ENCODE measurements at regions not wholly inside any gene's neighbourhood (a gene's known extent, or its start where the extent isn't known, plus 50 kb on each side); places are given as distances from the start of the nearest gene placed in this dataset.
A peak's percentile ranks its signal among the peaks of the same experiment; 100 is the strongest.

- no peak for TF ChIP-seq CTCF (IDR thresholded peaks at IDR 0.05; ENCODE audit: borderline replicate concordance, extremely low read depth, low read length, poor library complexity, severe bottlenecking)
- no peak for TF ChIP-seq EZH2 (IDR thresholded peaks at IDR 0.05; ENCODE audit: borderline replicate concordance, low read depth, low read length, severe bottlenecking)
- no peak overlapping the region for H3K4me2 ChIP-seq (ENCODE audit: insufficient read depth, low read length)
- no peaks in the 10 kb centered on the region for H3K27me3 ChIP-seq (ENCODE audit: insufficient read depth, low read length, poor library complexity)
- no peaks in the 10 kb centered on the region for H3K4me1 ChIP-seq (ENCODE audit: insufficient read depth, low read length)
- H2AFZ ChIP-seq (ENCODE audit: low read depth, low read length) = no peak overlapping the region
- no peaks in the 10 kb centered on the region for H4K20me1 ChIP-seq (ENCODE audit: insufficient read depth, low read length)
- ATAC-seq (ENCODE audit: insufficient read depth, low read depth) = no peak
- H3K9ac ChIP-seq (ENCODE audit: low read depth, low read length) = no peak overlapping the region
- no peak overlapping the region for H3K4me3 ChIP-seq (ENCODE audit: low read depth in 1 of 2, low read length in 2 of 2)
- no peaks in the 10 kb centered on the region for H3K9me3 ChIP-seq (ENCODE audit: insufficient read depth, low read length, severe bottlenecking)
- H3K27ac ChIP-seq (ENCODE audit: low read length) = no peak overlapping the region
- no peak for DNase-seq
- H3K79me2 ChIP-seq (ENCODE audit: insufficient read depth, low read length) = no peaks in the 10 kb centered on the region
- H3K36me3 ChIP-seq (ENCODE audit: insufficient read depth, low read length) = no peaks in the 10 kb centered on the region
Observed at GRCh38 chr4:141304346-141304745, 83.7 kb downstream of the ZNF330 start.

DNA sequence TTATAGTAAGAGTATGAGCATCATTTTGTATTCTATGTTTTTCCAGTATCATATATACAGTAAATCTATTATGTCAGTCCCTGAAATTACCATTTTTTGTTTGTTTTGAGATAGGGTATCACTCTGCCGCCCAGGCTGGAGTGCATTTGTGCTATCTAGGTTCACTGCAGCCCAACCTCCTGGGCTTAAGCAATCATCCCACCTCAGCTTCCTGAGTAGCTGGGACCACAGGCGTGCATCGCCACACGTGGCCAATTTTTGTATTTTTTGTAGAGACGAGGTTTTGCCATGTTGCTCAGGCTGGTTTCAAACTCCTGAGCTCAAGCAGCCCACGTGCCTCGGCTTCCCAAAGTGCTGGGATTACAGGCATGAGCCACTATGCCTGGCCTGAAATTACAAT lies 85.6 kb downstream of the ZNF330 start:
- H3K4me3 ChIP-seq (ENCODE audit: low read depth in 1 of 2, low read length in 2 of 2) = no peak overlapping the region
- H3K4me2 ChIP-seq (ENCODE audit: insufficient read depth, low read length) = no peak overlapping the region
- no peaks in the 10 kb centered on the region for H3K79me2 ChIP-seq (ENCODE audit: insufficient read depth, low read length)
- DNase-seq = no peak
- no peaks in the 10 kb centered on the region for H3K36me3 ChIP-seq (ENCODE audit: insufficient read depth, low read length)
- H3K9me3 ChIP-seq (ENCODE audit: insufficient read depth, low read length, severe bottlenecking) = no peaks in the 10 kb centered on the region
- H3K27me3 ChIP-seq (ENCODE audit: insufficient read depth, low read length, poor library complexity) = no peaks in the 10 kb centered on the region
- H3K9ac ChIP-seq (ENCODE audit: low read depth, low read length) = no peak overlapping the region
- no peaks in the 10 kb centered on the region for H3K4me1 ChIP-seq (ENCODE audit: insufficient read depth, low read length)
- no peak for TF ChIP-seq EZH2 (IDR thresholded peaks at IDR 0.05; ENCODE audit: borderline replicate concordance, low read depth, low read length, severe bottlenecking)
- no peak for TF ChIP-seq CTCF (IDR thresholded peaks at IDR 0.05; ENCODE audit: borderline replicate concordance, extremely low read depth, low read length, poor library complexity, severe bottlenecking)
- H3K27ac ChIP-seq (ENCODE audit: low read length) = no peak overlapping the region
- no peaks in the 10 kb centered on the region for H4K20me1 ChIP-seq (ENCODE audit: insufficient read depth, low read length)
- ATAC-seq (ENCODE audit: insufficient read depth, low read depth) = no peak
- H2AFZ ChIP-seq (ENCODE audit: low read depth, low read length) = no peak overlapping the region

DNA sequence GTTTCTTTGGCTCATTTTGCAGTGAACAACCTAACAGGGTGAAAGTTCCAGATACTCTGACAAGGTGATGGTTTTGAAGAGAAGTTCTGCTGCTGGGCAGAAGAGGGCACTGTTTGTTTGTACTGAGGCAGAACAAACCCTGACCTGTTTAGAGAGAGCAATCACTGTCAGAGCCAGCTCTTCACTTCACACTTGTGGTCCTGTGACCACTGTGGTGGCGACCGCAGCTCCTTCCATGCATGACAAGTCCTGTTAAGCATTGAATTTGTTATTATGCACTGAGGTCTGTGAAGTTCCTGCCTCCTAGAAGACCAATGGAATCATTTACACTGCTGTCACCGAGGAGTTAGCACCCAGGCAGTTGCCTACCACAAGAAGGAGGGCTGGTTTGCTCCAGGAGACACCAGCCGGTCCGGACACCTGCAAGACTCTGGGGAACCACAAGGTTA lies 86.6 kb downstream of the ZNF330 start:
- H4K20me1 ChIP-seq (ENCODE audit: insufficient read depth, low read length) = no peaks in the 10 kb centered on the region
- no peak for TF ChIP-seq EZH2 (IDR thresholded peaks at IDR 0.05; ENCODE audit: borderline replicate concordance, low read depth, low read length, severe bottlenecking)
- peak; percentile 76 for TF ChIP-seq CTCF (IDR thresholded peaks at IDR 0.05; ENCODE audit: borderline replicate concordance, extremely low read depth, low read length, poor library complexity, severe bottlenecking)
- H3K4me3 ChIP-seq (ENCODE audit: low read depth in 1 of 2, low read length in 2 of 2) = no peak overlapping the region
- H3K36me3 ChIP-seq (ENCODE audit: insufficient read depth, low read length) = no peaks in the 10 kb centered on the region
- H3K4me2 ChIP-seq (ENCODE audit: insufficient read depth, low read length) = no peak overlapping the region
- no peak overlapping the region for H3K9ac ChIP-seq (ENCODE audit: low read depth, low read length)
- no peak overlapping the region for H2AFZ ChIP-seq (ENCODE audit: low read depth, low read length)
- no peaks in the 10 kb centered on the region for H3K9me3 ChIP-seq (ENCODE audit: insufficient read depth, low read length, severe bottlenecking)
- no peaks in the 10 kb centered on the region for H3K79me2 ChIP-seq (ENCODE audit: insufficient read depth, low read length)
- no peak overlapping the region for H3K27ac ChIP-seq (ENCODE audit: low read length)
- ATAC-seq (ENCODE audit: insufficient read depth, low read depth) (peak; percentile 94), DNase-seq (peak; percentile 52)
- H3K4me1 ChIP-seq (ENCODE audit: insufficient read depth, low read length) = no peaks in the 10 kb centered on the region
- H3K27me3 ChIP-seq (ENCODE audit: insufficient read depth, low read length, poor library complexity) = no peaks in the 10 kb centered on the region

GRCh38 chr4:141309874-141310273 lies 89.2 kb downstream of the ZNF330 start:
- Histone ChIP-seq H4K20me1 (ENCODE audit: insufficient read depth, low read length) (no peaks in the 10 kb centered on the region), H3K27me3 (ENCODE audit: insufficient read depth, low read length, poor library complexity) (peaks cover 2% of the 10 kb centered on the region), H3K27ac (ENCODE audit: low read length) (no peak overlapping the region), H3K4me2 (ENCODE audit: insufficient read depth, low read length) (no peak overlapping the region), H3K9ac (ENCODE audit: low read depth, low read length) (no peak overlapping the region), H3K36me3 (ENCODE audit: insufficient read depth, low read length) (no peaks in the 10 kb centered on the region), H3K4me1 (ENCODE audit: insufficient read depth, low read length) (no peaks in the 10 kb centered on the region), H3K9me3 (ENCODE audit: insufficient read depth, low read length, severe bottlenecking) (no peaks in the 10 kb centered on the region), H3K79me2 (ENCODE audit: insufficient read depth, low read length) (no peaks in the 10 kb centered on the region), H2AFZ (ENCODE audit: low read depth, low read length) (no peak overlapping the region), H3K4me3 (ENCODE audit: low read depth in 1 of 2, low read length in 2 of 2) (no peak overlapping the region)
- TF ChIP-seq CTCF (IDR thresholded peaks at IDR 0.05; ENCODE audit: borderline replicate concordance, extremely low read depth, low read length, poor library complexity, severe bottlenecking) = no peak
- no peak for TF ChIP-seq EZH2 (IDR thresholded peaks at IDR 0.05; ENCODE audit: borderline replicate concordance, low read depth, low read length, severe bottlenecking)
- DNase-seq (no peak), ATAC-seq (ENCODE audit: insufficient read depth, low read depth) (no peak)

Measured in DND-41 (cell line).